Tibial nerve (tissue), 3 donors: ENCODE measurements at regions not wholly inside any gene's neighbourhood (a gene's known extent, or its start where the extent isn't known, plus 50 kb on each side); places are given as distances from the start of the nearest gene placed in this dataset.

Experiments used
- CTCF ChIP-seq, 5 experiments: fragments of 200-600 bp in 3 of 5; fragments of 450-650 bp in 2 of 5; sonication (generic) in 3 of 5; IDR thresholded peaks; one replicate each; pipeline ENCODE4 v1.5.1; 2016 to 2019; ENCODE audit warnings: antibody characterized with exemption in 5 of 5, mild to moderate bottlenecking in 3 of 5, moderate library complexity in 2 of 5
- POLR2A ChIP-seq, 2 donors: fragments of 450-650 bp; IDR thresholded peaks; one replicate each; pipeline ENCODE4 v1.6.1; 2017; ENCODE audit warnings: antibody characterized with exemption in 2 of 2, mild to moderate bottlenecking in 2 of 2, moderate library complexity in 2 of 2

- TF ChIP-seq CTCF (IDR thresholded peaks at IDR 0.05) (no peak), POLR2A (IDR thresholded peaks at IDR 0.05) (no peak)
Observed at GRCh38 chr4:3852309-3852708, 86.1 kb downstream of the ADRA2C start.
